Endodermal cell (in vitro differentiated cells): ENCODE measurements at regions not wholly inside any gene's neighbourhood (a gene's known extent, or its start where the extent isn't known, plus 50 kb on each side); places are given as distances from the start of the nearest gene placed in this dataset.

Source experiments
- DNase-seq: peaks from one replicate; pipeline ENCODE4 v3.0.0-alpha.2; 2017
- H3K27ac ChIP-seq: 2 replicates; pipeline ENCODE4 v1.5.1; 2013; ENCODE audit warnings: mild to moderate bottlenecking, low read depth, low read length, moderate library complexity
- H3K27me3 ChIP-seq: 2 replicates; pipeline ENCODE4 v1.6.1; 2013; ENCODE audit warnings: mild to moderate bottlenecking, low read length, moderate library complexity; ENCODE audit not compliant: insufficient read depth, control insufficient read depth, poor library complexity, severe bottlenecking
- H3K36me3 ChIP-seq: 2 replicates; pipeline ENCODE4 v1.7.0; 2013; ENCODE audit warnings: mild to moderate bottlenecking, low read length, moderate library complexity; ENCODE audit not compliant: control insufficient read depth, insufficient read depth
- H3K4me1 ChIP-seq: one replicate; pipeline ENCODE4 v1.7.0; 2013; ENCODE audit warnings: low read length; ENCODE audit not compliant: control insufficient read depth, insufficient read depth
- H3K4me3 ChIP-seq: 2 replicates; pipeline ENCODE4 v1.5.1; 2013; ENCODE audit warnings: mild to moderate bottlenecking, low read length, moderate library complexity
- H3K9ac ChIP-seq: 2 replicates; pipeline ENCODE4 v1.6.1; 2013; ENCODE audit warnings: mild to moderate bottlenecking, low read length, moderate library complexity; ENCODE audit not compliant: poor library complexity, severe bottlenecking; ENCODE audit errors: extremely low read depth
- H3K9me3 ChIP-seq: 2 replicates; pipeline ENCODE4 v1.6.1; 2013; ENCODE audit warnings: mild to moderate bottlenecking, low read length, moderate library complexity; ENCODE audit not compliant: control insufficient read depth
- H3K27ac Mint-ChIP-seq: 2 replicates; pipeline ENCODE4 v1.8.0; 2020; ENCODE audit warnings: mixed read lengths
- H3K27me3 Mint-ChIP-seq: 2 replicates; pipeline ENCODE4 v1.8.0; 2021; ENCODE audit warnings: mild to moderate bottlenecking, mixed read lengths; ENCODE audit not compliant: insufficient read depth
- H3K36me3 Mint-ChIP-seq: 2 replicates; pipeline ENCODE4 v1.8.0; 2020; ENCODE audit warnings: low read depth, mixed read lengths
- H3K4me1 Mint-ChIP-seq: 2 replicates; pipeline ENCODE4 v1.8.0; 2020; ENCODE audit warnings: mixed read lengths
- H3K4me3 Mint-ChIP-seq: 2 replicates; pipeline ENCODE4 v1.8.0; 2020; ENCODE audit warnings: mild to moderate bottlenecking, moderate library complexity, mixed read lengths
- H3K9me3 Mint-ChIP-seq: 2 replicates; pipeline ENCODE4 v1.8.0; 2020; ENCODE audit warnings: mild to moderate bottlenecking, mixed read lengths
- WGBS, 2 experiments: methylation state at CpG; one replicate each; pipeline versions ENCODE4 v1.1.5 to v1.1.7; 2013; ENCODE audit warnings: missing lambda C conversion rate in 2 of 2, mixed read lengths in 1 of 2; ENCODE audit not compliant: insufficient coverage in 1 of 2, insufficient read length in 1 of 2; 5-methylcytosine and 5-hydroxymethylcytosine counted together
- TF ChIP-seq, protein P1 (sequence below): fragments of 200-600 bp; sonication (generic); conservative IDR thresholded peaks from 2 replicates; pipeline ENCODE4 v1.5.0; 2021; ENCODE audit warnings: antibody characterized with exemption, mild to moderate bottlenecking

GRCh38 chr15:96255599-96255998 is 74.9 kb upstream of the NR2F2 start:
- TF ChIP-seq, protein P1, sequence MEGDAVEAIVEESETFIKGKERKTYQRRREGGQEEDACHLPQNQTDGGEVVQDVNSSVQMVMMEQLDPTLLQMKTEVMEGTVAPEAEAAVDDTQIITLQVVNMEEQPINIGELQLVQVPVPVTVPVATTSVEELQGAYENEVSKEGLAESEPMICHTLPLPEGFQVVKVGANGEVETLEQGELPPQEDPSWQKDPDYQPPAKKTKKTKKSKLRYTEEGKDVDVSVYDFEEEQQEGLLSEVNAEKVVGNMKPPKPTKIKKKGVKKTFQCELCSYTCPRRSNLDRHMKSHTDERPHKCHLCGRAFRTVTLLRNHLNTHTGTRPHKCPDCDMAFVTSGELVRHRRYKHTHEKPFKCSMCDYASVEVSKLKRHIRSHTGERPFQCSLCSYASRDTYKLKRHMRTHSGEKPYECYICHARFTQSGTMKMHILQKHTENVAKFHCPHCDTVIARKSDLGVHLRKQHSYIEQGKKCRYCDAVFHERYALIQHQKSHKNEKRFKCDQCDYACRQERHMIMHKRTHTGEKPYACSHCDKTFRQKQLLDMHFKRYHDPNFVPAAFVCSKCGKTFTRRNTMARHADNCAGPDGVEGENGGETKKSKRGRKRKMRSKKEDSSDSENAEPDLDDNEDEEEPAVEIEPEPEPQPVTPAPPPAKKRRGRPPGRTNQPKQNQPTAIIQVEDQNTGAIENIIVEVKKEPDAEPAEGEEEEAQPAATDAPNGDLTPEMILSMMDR, result no peak
- H3K36me3 ChIP-seq, result no peaks in the 10 kb centered on the region
- Mint-ChIP-seq H3K9me3 (no peaks in the 10 kb centered on the region), H3K4me3 (no peak overlapping the region), H3K4me1 (peaks cover 22% of the 10 kb centered on the region), H3K36me3 (no peaks in the 10 kb centered on the region), H3K27ac (no peak overlapping the region), H3K27me3 (no peaks in the 10 kb centered on the region)
- H3K27me3 ChIP-seq, result no peaks in the 10 kb centered on the region
- no peaks in the 10 kb centered on the region for H3K9me3 ChIP-seq
- H3K4me3 ChIP-seq, result no peak overlapping the region
- H3K9ac ChIP-seq, result no peak overlapping the region
- H3K27ac ChIP-seq, result no peak overlapping the region
- H3K4me1 ChIP-seq, result no peaks in the 10 kb centered on the region
- no peak for DNase-seq
- 92 to 95% methylated on average over 1 of the region's 1 CpG for WGBS, 2 experiments

GRCh38 chr15:96261575-96262034 is 68.9 kb upstream of the NR2F2 start:
- Mint-ChIP-seq H3K27ac (no peak overlapping the region), H3K4me3 (no peak overlapping the region), H3K9me3 (no peaks in the 10 kb centered on the region), H3K27me3 (no peaks in the 10 kb centered on the region), H3K36me3 (no peaks in the 10 kb centered on the region), H3K4me1 (peaks cover 20% of the 10 kb centered on the region)
- Histone ChIP-seq H3K27ac (no peak overlapping the region), H3K36me3 (no peaks in the 10 kb centered on the region), H3K4me1 (peaks cover 7% of the 10 kb centered on the region), H3K27me3 (no peaks in the 10 kb centered on the region), H3K9me3 (no peaks in the 10 kb centered on the region), H3K9ac (no peak overlapping the region), H3K4me3 (no peak overlapping the region)
- 49 to 79% methylated on average over 2 to 4 of the region's 4 CpGs for WGBS, 2 experiments
- TF ChIP-seq, protein P1, result no peak
- DNase-seq, result peak; percentile 61

DNA sequence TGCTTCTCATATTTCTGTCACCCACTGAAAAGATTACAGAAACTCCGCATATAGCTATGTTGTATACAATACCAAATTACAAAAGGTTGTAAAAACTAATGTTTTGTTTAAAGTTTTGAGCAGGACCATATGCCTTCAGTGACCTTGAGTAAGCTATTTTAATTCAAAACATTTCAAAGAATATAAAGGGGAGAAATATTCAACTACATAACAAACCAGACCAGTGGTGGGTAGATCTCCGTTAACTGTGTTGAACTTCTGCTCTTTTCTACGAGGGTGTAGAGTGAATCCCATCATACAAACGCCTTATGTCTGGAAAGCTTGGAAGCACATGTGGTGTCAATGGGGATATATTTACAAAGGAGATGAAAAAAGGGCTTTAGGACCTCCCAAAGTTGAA is 68.4 kb upstream of the NR2F2 start:
- H3K27ac ChIP-seq, result no peak overlapping the region
- TF ChIP-seq, protein P1, result no peak
- 84 to 88% methylated on average over 3 to 4 of the region's 4 CpGs for WGBS, 2 experiments
- H3K4me3 Mint-ChIP-seq, result no peak overlapping the region
- H3K4me3 ChIP-seq, result no peak overlapping the region
- no peak overlapping the region for H3K9ac ChIP-seq
- no peaks in the 10 kb centered on the region for H3K9me3 ChIP-seq
- no peaks in the 10 kb centered on the region for H3K9me3 Mint-ChIP-seq
- H3K27me3 ChIP-seq, result no peaks in the 10 kb centered on the region
- H3K4me1 ChIP-seq, result peaks cover 7% of the 10 kb centered on the region
- DNase-seq, result no peak
- peaks cover 20% of the 10 kb centered on the region for H3K4me1 Mint-ChIP-seq
- no peaks in the 10 kb centered on the region for H3K36me3 Mint-ChIP-seq
- no peak overlapping the region for H3K27ac Mint-ChIP-seq
- H3K27me3 Mint-ChIP-seq, result no peaks in the 10 kb centered on the region
- no peaks in the 10 kb centered on the region for H3K36me3 ChIP-seq
